GM18867 (cell line): ENCODE measurements at regions not wholly inside any gene's neighbourhood (a gene's known extent, or its start where the extent isn't known, plus 50 kb on each side); places are given as distances from the start of the nearest gene placed in this dataset.
"Not testable (repeated sequence)": the region's sequence is repeated elsewhere in the genome, so short reads cannot be mapped to it uniquely, and the experiment has no call there.

Experiments used
- ATAC-seq: cut with Tn5 transposase; IDR thresholded peaks from one replicate; pipeline ENCODE4 v1.9.1; 2021; ENCODE audit warnings: mild to moderate bottlenecking, moderate library complexity; ENCODE audit not compliant: unreplicated experiment

DNA sequence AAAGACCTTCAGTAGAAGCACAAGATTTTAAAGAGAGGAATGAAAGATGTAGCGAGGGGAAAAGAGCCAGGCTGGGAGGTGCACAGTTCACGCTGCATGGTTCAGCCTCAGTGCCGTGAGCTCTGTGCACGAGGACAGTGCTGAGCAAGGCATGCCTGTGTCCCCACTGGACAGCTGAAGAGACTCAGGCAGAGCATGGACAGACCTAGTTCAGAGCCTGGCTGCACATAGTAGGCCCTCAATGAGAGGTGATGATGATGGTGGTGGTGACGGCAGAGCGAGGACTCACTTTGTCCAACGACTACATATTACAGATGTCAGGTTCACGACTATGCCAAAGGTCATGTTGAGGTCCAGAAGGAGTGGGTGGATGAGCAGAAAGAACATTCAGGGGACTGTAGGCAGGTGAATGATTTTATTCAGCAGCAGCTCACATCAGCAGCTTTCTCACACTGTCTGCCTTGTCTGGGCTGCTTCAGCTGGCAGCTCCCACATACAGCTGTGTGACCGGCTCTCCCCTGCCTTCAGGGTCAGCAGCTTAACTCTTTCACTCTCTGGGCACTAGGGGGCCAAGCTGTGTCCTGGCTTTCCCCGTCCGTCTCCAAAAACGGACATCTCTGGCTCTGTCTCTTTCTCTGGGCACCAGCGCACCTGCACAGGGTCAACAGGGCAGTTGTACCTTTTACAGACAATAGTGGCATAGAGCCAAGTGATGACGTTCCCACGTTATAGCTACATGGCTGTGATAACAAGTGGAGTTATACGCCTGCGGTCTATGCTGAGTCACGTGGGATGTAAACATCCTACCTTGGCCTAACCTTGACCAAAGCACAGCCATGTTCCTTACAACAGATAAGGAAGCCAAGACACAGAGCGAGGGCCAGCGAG lies 83.4 kb upstream of the KCNK12 start:
- no peak for ATAC-seq

DNA sequence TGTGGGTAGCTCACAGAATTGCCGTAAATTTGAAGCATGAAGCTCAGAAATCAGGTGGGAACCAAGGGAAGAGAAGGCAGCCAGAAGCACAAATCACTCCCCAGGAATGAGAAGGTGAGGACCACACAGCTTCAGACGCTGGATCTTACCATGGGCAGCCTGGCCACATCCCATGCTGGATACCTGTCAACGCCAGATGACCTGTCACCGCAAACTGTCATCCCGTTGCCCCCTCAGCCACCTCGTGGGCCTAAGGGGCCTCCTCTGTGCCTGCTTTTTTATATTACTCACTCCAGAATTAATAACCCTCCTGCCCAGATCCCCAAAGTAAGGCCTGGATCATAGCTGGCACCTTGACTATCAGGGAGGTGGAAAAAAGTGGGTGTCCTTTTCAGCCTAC lies 82.3 kb upstream of the KCNK12 start:
- no peak for ATAC-seq

DNA sequence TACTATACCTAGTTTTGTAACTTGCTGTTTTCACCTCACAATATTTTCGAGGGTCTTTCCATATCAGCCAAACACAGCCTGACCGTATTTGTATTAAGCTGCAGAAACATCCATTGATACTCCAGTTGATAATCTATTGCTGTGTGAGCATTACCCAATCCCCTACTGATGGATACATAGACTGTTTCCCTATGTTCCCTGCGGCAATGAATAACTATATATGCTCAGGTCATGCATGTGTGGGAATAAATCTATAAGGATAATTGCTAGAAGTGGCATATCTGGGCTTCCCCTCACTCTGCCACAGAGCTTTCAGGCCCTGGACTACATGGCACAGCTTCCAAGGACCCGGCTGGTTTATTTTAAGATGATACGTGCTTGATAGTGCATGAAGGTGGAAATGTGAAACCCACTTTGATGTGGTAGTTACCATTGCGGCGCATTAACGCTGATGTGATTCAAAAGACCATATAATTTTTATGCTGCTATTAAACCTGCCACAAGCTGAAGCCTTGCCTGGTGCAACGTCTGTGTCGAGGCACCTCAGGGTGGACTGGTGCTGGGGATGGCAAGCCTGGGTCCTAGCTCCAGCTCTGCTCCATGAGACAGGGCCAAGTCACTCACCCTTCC lies 81.4 kb upstream of the KCNK12 start:
- no peak for ATAC-seq

DNA sequence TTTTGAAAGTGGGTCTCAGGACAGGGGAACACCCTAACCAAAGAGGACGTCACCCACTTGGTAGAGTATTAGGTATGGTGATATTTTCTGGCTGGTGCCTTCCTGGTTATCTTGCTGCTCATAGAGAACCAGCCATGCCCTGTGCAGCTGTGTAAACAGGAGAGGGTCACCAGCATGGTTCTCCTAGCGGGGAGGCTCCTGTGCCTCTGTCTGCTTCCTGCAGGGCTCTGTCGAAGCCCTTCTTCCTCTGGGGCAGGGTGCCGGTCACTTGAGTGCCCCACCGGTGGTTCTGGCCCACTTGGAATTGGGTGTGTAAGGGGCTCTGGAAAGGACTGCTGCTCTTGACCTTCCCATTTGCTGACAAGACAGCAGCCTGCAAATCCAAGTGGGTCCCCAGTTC lies 80.5 kb upstream of the KCNK12 start:
- ATAC-seq, result no peak

DNA sequence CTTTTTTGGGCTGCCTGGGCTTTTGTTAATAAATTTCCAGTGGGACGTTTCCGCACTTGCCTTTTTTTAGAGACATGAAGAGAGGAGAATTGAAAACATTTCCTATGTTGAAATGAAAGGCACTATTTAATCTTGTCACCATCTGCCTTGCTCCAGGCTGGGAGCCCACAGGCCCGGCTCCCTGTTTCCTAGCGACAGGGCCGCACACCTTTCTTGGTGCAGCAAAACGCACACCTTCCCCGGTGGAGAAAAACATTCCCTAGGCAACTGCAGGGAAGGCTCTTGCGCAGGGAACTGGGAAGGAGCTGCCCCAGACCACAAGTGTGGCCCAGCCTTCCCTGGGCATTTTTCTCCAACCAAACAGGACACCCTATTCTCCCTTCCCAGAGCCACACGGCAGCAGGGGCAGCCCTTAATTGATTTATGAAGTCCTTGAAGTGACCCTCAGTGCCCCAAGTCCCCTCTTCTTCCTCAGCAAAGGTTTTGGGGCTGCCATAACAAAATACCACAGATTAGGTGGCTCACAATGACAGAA lies 79.3 kb upstream of the KCNK12 start:
- no peak for ATAC-seq

DNA sequence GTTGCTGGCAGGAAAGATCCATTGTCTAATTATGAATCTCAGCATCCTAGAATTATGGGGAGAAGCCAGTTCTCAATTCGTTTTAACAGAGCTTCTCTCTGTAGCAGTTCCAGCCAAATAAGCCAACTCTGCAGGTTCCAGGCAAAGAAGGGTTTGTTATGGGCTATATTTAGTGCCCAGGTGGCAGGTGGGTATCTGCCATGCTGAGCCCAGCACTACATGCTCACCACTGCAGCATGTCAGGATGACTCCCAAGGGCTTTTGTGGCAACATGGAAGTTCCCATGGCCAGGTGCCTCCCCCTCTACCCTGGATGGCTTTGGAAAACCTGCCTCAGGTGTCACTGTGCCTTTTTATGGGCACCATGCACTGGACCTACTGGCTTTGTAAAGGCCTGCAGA lies 74.5 kb upstream of the KCNK12 start:
- ATAC-seq, result no peak

DNA sequence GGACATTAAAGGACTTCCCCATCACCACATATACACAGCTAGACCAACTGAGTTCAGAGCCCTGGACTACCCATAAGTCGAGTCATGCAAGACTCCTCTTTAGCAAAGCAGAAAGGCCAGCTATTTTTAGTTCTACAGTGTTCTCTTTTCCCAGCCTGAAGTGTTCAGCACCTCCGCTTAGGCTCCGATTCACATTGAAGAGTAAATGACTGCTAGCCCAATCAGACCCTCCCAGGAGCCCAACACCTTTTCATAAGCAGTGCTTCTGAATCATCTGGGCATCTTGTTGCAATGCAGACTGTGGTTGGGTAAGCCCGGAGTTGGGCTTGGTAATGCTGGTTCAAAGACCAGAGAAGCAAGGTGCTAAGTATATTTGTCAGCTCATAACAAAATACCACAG lies 73.6 kb upstream of the KCNK12 start:
- ATAC-seq, result no peak

DNA sequence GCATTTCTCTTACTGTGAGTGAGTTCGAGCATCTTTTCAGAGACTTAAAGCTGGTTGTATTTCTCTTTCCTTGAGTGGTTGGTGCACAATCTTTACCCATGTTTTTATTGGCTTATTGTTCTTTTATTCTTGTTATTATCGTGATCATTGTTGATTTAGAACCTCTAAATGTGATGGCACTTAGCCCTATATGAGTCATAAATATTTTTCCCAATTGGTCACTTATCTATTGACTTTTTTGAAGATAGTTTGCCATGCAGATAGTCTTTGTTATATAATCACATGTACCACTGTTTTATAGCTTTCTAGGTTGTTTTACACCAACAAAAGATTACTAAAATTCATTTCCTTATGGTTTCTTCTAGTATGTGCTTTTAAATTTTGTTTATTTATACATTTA lies 70.6 kb upstream of the KCNK12 start:
- no peak for ATAC-seq

DNA sequence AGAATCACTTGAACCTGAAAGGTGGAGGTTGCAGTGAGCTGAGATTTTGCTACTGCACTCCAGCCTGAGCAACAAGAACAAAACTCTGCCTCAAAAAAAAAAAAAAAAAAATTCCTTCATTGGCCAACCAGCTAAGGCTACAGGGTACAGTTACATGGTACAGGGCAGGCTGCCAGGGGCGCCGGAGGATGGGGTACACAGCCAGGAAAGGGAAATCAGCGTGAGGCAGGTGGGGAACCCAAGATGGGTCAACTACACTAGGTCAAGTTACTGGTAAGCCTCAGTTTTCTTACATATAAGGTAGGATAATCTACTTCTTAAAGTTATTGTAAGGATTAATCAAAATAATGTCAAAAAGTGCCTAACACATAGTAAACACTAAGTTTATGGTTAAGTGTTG lies 69.6 kb upstream of the KCNK12 start:
- no peak for ATAC-seq

DNA sequence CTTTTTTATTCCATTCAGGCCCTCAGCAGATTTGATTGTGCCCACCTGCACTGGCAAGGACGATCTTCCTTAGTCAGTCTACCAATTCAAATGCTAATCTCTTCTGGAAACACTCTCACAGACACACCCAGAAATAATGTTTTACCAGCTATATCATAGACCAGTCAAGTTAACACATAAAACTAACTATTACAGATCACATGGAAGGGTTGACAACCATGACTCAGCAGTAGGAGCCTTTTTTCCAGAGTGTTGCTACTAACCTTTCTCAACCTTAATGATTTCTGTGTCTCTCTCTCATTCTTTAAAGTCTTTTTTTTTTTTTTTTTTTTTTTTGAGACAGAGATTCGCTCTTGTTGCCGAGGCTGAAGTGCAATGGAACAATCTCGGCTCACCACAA lies 68.7 kb upstream of the KCNK12 start:
- no peak for ATAC-seq

DNA sequence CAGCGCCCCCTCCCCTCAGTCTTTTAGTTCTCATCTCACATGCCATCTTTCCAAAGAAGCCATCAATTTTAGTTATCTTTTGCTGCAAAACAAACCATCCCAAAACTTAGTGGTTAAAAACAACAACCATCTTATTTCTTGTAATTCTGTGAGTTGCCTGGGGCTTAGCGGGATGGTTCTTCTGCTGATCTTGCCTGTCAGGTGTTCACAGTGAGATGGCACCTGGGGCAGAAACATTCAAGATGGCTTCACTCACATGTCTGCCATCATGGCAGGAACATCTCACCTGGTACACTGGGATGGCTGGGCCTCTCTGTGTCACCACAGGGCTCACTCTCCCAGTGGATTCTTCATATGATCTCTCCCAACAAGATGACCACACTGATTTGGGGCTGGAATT lies 67.6 kb upstream of the KCNK12 start:
- ATAC-seq, result no peak

DNA sequence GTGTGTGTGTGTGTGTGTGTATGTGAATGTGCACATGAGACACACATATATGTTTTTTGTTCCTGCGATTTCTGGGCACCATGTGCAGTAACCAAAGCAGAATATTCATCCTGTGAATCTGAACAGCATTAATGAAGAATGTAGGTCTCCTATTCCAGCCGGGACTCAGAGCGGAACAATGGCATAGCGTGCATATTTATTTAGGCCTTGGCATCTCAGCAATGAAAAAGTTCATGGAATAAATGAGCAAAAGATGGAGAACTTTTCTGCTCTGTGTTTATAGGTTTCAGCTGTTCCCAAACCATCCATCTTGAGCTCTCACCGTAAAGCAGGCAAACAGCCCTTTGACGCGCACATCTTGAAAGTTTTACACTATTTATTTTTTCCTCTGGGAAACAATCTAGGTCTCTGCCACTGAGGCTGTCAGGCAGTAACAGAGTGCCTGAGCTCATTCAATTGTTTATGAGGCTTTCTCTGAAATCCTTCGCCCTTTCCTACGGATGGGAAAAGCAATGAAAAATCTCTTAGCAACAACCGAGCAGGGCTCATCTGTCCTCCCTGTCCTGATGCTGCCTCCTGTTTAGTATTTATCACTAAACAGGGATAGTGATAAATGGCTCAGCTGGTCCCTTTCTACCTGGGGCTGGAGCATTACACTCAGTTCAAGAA lies 65.9 kb upstream of the KCNK12 start:
- no peak for ATAC-seq

DNA sequence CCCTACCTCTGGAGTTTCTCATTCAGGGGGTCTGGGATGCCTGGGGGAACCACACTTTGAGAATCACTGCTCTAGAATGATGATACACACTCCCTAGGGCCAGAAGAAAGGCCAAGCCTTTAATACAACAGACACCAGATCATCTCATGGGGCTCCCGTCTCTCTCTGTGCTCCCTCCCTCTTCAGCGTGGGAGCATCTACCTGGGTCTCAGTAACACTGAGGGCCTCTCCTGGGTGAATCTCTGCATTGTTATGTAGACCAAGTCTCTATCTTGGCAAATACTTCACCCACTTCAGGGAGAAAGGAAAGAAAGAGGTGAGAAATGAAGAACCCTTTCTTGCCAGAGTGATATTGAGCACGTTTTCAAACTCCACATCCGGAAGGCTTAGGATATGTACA lies 65.4 kb upstream of the KCNK12 start:
- ATAC-seq, result no peak

DNA sequence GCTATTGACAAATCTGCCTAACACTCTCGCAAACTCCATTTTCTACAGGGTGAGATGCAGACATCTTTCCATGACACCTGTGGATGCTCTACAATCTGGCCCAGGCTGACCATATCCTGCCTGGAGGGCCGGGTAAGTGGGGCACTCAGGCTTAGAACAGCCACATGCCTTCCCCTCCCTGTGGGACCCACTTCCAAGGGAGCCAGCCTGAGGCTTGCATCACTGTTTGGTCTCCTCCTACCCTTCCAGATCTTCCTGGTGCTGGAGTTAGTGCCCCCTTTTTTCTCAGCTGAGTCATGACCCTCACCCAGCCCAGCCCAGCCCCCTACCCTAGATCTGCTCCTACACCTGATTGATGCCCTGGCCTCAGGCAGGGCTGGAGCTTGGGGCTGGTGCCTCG lies 62.0 kb upstream of the KCNK12 start:
- no peak for ATAC-seq

DNA sequence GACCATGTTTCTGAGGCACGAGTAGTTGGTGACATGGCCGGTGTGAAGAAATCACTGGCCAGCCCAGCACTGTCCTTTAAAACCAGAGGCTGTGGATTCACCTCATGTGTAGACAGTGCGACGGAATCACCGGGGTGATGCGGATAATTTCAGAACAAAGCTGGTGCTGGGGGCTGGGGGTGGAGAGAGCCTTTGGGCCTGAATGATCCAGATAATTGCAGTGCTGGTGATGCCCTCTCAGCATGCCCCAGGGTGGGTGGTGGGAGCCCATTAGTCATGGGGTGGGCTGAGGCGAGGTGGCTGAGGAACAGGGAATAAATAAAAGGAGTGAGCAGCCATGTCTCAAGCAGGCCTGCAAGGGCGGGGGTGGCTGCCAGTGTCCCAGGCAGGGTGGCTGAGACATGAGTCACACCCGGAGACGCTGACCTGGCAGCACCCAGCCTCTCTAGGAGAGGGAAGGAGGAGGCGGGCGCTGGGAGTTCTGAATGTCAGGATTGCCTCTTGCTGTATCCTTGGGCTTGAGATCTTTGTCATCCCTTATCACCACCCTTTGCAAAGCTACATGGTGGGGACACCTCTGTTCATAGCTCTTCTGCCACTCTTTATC lies 61.1 kb upstream of the KCNK12 start:
- ATAC-seq, result no peak

DNA sequence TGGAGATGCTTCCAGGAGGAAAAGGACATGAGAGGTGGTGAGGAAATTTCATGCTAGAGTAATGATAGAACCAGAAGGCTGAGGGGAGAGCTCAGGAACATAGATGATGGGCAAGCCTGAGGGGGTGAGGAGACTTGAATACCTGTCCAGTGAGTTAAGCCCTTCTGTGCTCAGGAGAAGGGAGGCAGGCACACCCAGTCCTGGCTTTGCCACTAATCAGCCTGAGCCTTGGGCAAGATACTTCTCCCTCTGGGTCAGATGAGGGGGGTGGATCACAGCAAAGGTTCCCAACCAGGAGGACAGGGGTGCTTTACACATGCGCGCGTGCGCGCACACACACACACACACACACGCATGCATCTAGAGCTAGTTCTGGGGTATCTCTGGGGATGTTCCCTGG lies 60.5 kb upstream of the KCNK12 start:
- no peak for ATAC-seq

DNA sequence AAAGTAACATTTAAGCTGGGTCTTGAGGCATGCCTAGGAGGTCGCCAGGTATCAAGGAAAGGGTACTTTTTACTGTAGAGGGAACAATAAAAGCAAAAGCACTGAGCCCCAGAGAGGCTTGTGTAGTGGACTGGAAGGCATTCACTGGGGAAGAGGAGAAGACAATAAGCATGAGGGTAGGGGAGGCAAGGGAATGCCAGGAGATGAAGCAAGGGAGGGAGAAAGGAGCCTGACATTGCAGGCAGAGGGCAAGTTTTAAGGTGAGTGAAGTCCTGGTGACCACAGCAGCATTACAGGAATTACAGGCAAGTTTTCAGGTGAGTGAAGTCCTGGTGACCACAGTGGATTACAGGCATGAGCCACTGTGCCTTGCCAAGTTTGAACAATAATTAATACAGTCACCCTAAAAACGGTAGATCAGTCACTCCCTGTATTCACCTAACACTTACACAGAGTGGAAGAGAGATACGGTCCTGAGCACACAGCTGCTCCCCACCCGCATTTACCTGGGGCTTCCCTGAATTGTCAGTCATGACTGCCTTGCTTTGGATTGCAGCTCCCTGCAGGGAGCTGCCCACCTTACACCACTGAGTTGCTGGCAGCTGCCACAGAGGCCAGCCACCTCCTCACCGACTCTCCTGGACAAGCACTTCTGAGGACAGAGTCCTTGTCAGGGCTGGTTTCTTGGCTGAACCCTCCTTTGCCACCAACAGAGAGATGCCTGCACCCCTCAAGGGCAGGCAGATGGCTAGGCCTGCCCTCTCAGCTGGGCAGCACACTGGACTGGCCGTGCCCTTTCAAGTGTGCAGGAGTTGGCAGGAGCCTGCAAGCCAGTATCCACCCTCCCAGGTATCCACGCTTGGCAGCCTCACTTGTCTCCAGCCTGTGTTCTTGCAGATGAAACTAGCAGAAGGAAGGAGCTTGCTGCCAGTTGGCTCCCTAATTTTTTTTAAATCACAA lies 59.0 kb upstream of the KCNK12 start:
- ATAC-seq, result no peak

DNA sequence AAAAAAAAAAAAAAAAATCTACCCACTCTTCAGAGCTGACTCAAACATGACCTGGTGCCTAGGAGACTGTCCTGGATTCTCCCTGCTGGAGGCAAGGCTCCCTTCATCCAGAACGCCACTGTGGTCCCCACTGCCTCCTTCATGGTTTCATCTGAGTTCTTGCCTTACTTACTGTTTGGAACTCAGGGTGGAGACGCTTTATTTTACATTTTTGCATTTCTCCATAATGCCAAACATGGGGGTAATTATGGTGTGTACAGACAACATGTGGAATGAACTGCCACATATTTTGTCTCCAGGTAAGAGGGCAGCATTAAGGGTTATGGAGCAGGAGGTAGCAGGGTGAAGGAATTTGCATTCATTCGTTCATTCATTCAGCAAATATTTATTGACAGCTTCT lies 58.1 kb upstream of the KCNK12 start:
- ATAC-seq, result no peak

DNA sequence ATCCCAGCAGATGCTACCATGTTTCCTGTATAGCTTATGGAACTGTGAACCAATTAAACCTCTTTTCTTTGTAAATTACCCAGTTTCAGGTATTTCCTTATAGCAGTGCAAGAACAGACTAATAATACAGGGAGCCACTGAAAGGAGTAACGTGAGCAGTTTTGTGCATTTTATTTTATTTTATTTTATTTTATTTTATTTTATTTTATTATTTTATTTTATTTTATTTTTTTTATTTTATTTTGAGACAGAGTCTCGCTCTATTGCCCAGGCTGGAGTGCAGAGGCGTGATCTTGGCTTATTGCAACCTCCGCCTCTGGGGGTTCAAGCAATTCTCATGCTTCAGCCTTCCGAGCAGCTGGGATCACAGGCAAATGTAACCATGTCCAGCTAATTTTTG lies 55.9 kb upstream of the KCNK12 start:
- no peak for ATAC-seq

DNA sequence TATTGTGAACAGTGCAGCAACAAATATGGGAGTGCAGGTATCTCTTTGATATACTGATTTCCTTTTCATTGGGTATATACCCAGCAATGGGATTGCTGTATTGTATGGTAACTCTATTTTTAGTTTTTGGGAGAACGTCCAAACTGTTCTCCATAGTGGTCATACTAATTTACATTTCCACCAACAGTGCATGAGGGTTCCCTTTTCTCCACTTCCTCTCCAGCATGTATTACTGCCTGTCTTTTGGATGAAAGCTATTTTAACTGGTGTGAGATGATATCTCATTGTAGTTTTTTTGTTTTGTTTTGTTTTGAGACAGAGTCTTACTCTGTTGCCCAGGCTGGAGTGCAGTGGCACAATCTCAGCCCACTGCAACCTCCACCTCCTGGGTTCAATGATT lies 52.4 kb upstream of the KCNK12 start:
- ATAC-seq, result not testable (repeated sequence)
